Liver (tissue), 8 donors: ENCODE measurements at regions not wholly inside any gene's neighbourhood (a gene's known extent, or its start where the extent isn't known, plus 50 kb on each side); places are given as distances from the start of the nearest gene placed in this dataset.

ENCODE experiments used
- DNase-seq: peaks from one replicate; pipeline ENCODE4 v3.0.0-alpha.2; 2017; ENCODE audit warnings: low spot score
- H3K27ac ChIP-seq, 2 donors: one replicate each; pipeline ENCODE4 v1.7.0; 2013; ENCODE audit warnings: inconsistent platforms in 2 of 2, low read length in 2 of 2, control low read depth in 1 of 2, low read depth in 1 of 2, mild to moderate bottlenecking in 1 of 2
- H3K27me3 ChIP-seq, 4 donors: one replicate each; pipeline versions ENCODE4 v1.6.1 to v1.7.0; 2013; ENCODE audit warnings: low read length in 3 of 4, inconsistent platforms in 1 of 4, mild to moderate bottlenecking in 1 of 4, moderate library complexity in 1 of 4; ENCODE audit not compliant: control insufficient read depth in 4 of 4, insufficient read depth in 4 of 4
- H3K36me3 ChIP-seq, 4 donors: one replicate each; pipeline versions ENCODE4 v1.6.1 to v1.7.0; 2013; ENCODE audit warnings: low read length in 3 of 4, mild to moderate bottlenecking in 3 of 4, low read depth in 1 of 4, moderate library complexity in 1 of 4; ENCODE audit not compliant: control insufficient read depth in 4 of 4, insufficient read depth in 3 of 4
- H3K4me1 ChIP-seq, 4 donors: one replicate each; pipeline versions ENCODE4 v1.6.1 to v1.7.0; 2013; ENCODE audit warnings: low read length in 3 of 4, mild to moderate bottlenecking in 3 of 4, moderate library complexity in 1 of 4; ENCODE audit not compliant: control insufficient read depth in 4 of 4, insufficient read depth in 4 of 4
- H3K4me3 ChIP-seq, 3 donors: one replicate each; pipeline versions ENCODE4 v1.6.1 to v1.7.0; 2013; ENCODE audit warnings: low read length in 3 of 3, control low read depth in 1 of 3, low read depth in 1 of 3, mild to moderate bottlenecking in 1 of 3
- H3K9ac ChIP-seq, 2 donors: one replicate each; pipeline ENCODE4 v1.7.0; 2013; ENCODE audit warnings: low read length in 2 of 2, mild to moderate bottlenecking in 2 of 2, moderate library complexity in 2 of 2, control low read depth in 1 of 2, low read depth in 1 of 2
- H3K9me3 ChIP-seq, 4 donors: one replicate each; pipeline versions ENCODE4 v1.6.1 to v1.7.0; 2013; ENCODE audit warnings: low read length in 3 of 4; ENCODE audit not compliant: control insufficient read depth in 4 of 4
- ATF3 ChIP-seq: IDR thresholded peaks from 2 replicates; pipeline ENCODE4 v1.6.1; 2016; ENCODE audit warnings: antibody characterized with exemption
- EGR1 ChIP-seq, 2 donors: IDR thresholded peaks; 2 replicates each; pipeline ENCODE4 v1.6.1; 2016 to 2018; ENCODE audit warnings: antibody characterized with exemption in 2 of 2, low read depth in 2 of 2
- FOXA1 ChIP-seq: IDR thresholded peaks from 2 replicates; pipeline ENCODE4 v1.6.1; 2016; ENCODE audit warnings: antibody characterized with exemption
- HNF4A ChIP-seq, 2 donors: conservative IDR thresholded peaks; 2 replicates each; pipeline ENCODE4 v1.6.1; 2016; ENCODE audit warnings: antibody characterized with exemption in 2 of 2, mild to moderate bottlenecking in 2 of 2
- HNF4G ChIP-seq: IDR thresholded peaks from 2 replicates; pipeline ENCODE4 v1.6.1; 2016; ENCODE audit warnings: antibody characterized with exemption
- JUND ChIP-seq, 2 donors: IDR thresholded peaks; 2 replicates each; pipeline ENCODE4 v1.6.1; 2016; ENCODE audit warnings: antibody characterized with exemption in 2 of 2
- MAX ChIP-seq: IDR thresholded peaks from 2 replicates; pipeline ENCODE4 v1.6.1; 2016; ENCODE audit warnings: antibody characterized with exemption
- SP1 ChIP-seq: IDR thresholded peaks from 2 replicates; pipeline ENCODE4 v1.6.1; 2018; ENCODE audit warnings: antibody characterized with exemption, mild to moderate bottlenecking
- YY1 ChIP-seq: IDR thresholded peaks from 2 replicates; pipeline ENCODE4 v1.6.1; 2016; ENCODE audit warnings: antibody characterized with exemption, mild to moderate bottlenecking
- ZBTB33 ChIP-seq: IDR thresholded peaks from 2 replicates; pipeline ENCODE4 v1.6.1; 2016; ENCODE audit warnings: antibody characterized with exemption
- WGBS: extraction: QIAGEN DNeasy Blood & Tissue Kit; methylation state at CpG from one replicate; pipeline ENCODE4 v1.1.7; 2013; 5-methylcytosine and 5-hydroxymethylcytosine counted together
- TF ChIP-seq, protein P1 (sequence below): fragments of 150-350 bp; IDR thresholded peaks from 2 replicates; pipeline ENCODE4 v1.5.1; 2017; ENCODE audit warnings: improper control_type of control experiment, low read depth, low read length; ENCODE audit not compliant: missing input control
- TF ChIP-seq, protein P2 (sequence below): IDR thresholded peaks from 2 replicates; pipeline ENCODE4 v1.6.1; 2016; ENCODE audit warnings: antibody characterized with exemption, mild to moderate bottlenecking
- donor health status: healthy.
- donor health status: healthy.
- donor health status: healthy.
- donor health status: healthy.
- donor health status: healthy.

- no peak overlapping the region for H3K27ac ChIP-seq
These were observed 239.0 kb upstream of the APCDD1 start for GRCh38 chr18:10215446-10215845.

More at GRCh38 chr18:10215446-10215845, 239.0 kb upstream of the APCDD1 start:
- H3K36me3 ChIP-seq: no peaks in the 10 kb centered on the region
- peaks cover 0 to 3% (median 0%) of the 10 kb centered on the region in 4 donors for H3K27me3 ChIP-seq
- TF ChIP-seq, protein P1, sequence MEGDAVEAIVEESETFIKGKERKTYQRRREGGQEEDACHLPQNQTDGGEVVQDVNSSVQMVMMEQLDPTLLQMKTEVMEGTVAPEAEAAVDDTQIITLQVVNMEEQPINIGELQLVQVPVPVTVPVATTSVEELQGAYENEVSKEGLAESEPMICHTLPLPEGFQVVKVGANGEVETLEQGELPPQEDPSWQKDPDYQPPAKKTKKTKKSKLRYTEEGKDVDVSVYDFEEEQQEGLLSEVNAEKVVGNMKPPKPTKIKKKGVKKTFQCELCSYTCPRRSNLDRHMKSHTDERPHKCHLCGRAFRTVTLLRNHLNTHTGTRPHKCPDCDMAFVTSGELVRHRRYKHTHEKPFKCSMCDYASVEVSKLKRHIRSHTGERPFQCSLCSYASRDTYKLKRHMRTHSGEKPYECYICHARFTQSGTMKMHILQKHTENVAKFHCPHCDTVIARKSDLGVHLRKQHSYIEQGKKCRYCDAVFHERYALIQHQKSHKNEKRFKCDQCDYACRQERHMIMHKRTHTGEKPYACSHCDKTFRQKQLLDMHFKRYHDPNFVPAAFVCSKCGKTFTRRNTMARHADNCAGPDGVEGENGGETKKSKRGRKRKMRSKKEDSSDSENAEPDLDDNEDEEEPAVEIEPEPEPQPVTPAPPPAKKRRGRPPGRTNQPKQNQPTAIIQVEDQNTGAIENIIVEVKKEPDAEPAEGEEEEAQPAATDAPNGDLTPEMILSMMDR: no peak
- TF ChIP-seq YY1: no peak
- no peak for TF ChIP-seq FOXA1
- no peak for TF ChIP-seq MAX
- TF ChIP-seq JUND (IDR thresholded peaks at IDR 0.05): no peak
- no peak for TF ChIP-seq HNF4G
- TF ChIP-seq ATF3: no peak
- no peak for TF ChIP-seq HNF4A (conservative IDR thresholded peaks at IDR 0.05)
- no peak for TF ChIP-seq SP1
- TF ChIP-seq EGR1 (IDR thresholded peaks at IDR 0.05; ENCODE audit: low read depth in 2 of 2): no peak
- no peak for TF ChIP-seq ZBTB33
- TF ChIP-seq, protein P2, sequence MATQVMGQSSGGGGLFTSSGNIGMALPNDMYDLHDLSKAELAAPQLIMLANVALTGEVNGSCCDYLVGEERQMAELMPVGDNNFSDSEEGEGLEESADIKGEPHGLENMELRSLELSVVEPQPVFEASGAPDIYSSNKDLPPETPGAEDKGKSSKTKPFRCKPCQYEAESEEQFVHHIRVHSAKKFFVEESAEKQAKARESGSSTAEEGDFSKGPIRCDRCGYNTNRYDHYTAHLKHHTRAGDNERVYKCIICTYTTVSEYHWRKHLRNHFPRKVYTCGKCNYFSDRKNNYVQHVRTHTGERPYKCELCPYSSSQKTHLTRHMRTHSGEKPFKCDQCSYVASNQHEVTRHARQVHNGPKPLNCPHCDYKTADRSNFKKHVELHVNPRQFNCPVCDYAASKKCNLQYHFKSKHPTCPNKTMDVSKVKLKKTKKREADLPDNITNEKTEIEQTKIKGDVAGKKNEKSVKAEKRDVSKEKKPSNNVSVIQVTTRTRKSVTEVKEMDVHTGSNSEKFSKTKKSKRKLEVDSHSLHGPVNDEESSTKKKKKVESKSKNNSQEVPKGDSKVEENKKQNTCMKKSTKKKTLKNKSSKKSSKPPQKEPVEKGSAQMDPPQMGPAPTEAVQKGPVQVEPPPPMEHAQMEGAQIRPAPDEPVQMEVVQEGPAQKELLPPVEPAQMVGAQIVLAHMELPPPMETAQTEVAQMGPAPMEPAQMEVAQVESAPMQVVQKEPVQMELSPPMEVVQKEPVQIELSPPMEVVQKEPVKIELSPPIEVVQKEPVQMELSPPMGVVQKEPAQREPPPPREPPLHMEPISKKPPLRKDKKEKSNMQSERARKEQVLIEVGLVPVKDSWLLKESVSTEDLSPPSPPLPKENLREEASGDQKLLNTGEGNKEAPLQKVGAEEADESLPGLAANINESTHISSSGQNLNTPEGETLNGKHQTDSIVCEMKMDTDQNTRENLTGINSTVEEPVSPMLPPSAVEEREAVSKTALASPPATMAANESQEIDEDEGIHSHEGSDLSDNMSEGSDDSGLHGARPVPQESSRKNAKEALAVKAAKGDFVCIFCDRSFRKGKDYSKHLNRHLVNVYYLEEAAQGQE: no peak
- no peak for DNase-seq
- peaks cover 0 to 3% (median 2%) of the 10 kb centered on the region in 4 donors for H3K9me3 ChIP-seq
- no peaks in the 10 kb centered on the region for H3K4me1 ChIP-seq
- H3K9ac ChIP-seq: no peak overlapping the region
- 72% methylated on average over 6 of the region's 6 CpGs for WGBS
- H3K4me3 ChIP-seq: no peak overlapping the region
